Neural cell (in vitro differentiated cells): ENCODE measurements at regions not wholly inside any gene's neighbourhood (a gene's known extent, or its start where the extent isn't known, plus 50 kb on each side); places are given as distances from the start of the nearest gene placed in this dataset.
"Not testable (repeated sequence)": the region's sequence is repeated elsewhere in the genome, so short reads cannot be mapped to it uniquely, and the experiment has no call there.

Experiments used
- CTCF ChIP-seq: fragments of 450-650 bp; IDR thresholded peaks from 2 replicates; pipeline ENCODE4 v1.5.1; 2014; ENCODE audit warnings: antibody characterized with exemption, mild to moderate bottlenecking, moderate library complexity; ENCODE audit not compliant: poor library complexity, severe bottlenecking
- EP300 ChIP-seq: fragments of 450-650 bp; conservative IDR thresholded peaks from 2 replicates; pipeline ENCODE4 v1.6.1; 2014; ENCODE audit warnings: antibody characterized with exemption, mild to moderate bottlenecking, moderate library complexity; ENCODE audit not compliant: poor library complexity, severe bottlenecking
- EZH2 ChIP-seq: fragments of 200-600, 300-800 bp; shearing (Covaris generic), sonication (generic); IDR thresholded peaks from 2 replicates; pipeline ENCODE4 v1.6.1; 2014; ENCODE audit warnings: antibody characterized with exemption, low read length, borderline replicate concordance, mild to moderate bottlenecking; ENCODE audit not compliant: insufficient read depth, poor library complexity, severe bottlenecking
- RAD21 ChIP-seq: fragments of 450-650 bp; conservative IDR thresholded peaks from 2 replicates; pipeline ENCODE4 v1.6.1; 2014; ENCODE audit warnings: antibody characterized with exemption, mild to moderate bottlenecking, moderate library complexity

- TF ChIP-seq CTCF, EZH2, EP300, RAD21: not testable (repeated sequence)
These were observed 188.7 kb upstream of the TSHZ3 start for GRCh38 chr19:31537902-31538301.
